GM18867 (cell line): ENCODE measurements at regions not wholly inside any gene's neighbourhood (a gene's known extent, or its start where the extent isn't known, plus 50 kb on each side); places are given as distances from the start of the nearest gene placed in this dataset.

Experiments
- ATAC-seq: cut with Tn5 transposase; IDR thresholded peaks from one replicate; pipeline ENCODE4 v1.9.1; 2021; ENCODE audit warnings: mild to moderate bottlenecking, moderate library complexity; ENCODE audit not compliant: unreplicated experiment

DNA sequence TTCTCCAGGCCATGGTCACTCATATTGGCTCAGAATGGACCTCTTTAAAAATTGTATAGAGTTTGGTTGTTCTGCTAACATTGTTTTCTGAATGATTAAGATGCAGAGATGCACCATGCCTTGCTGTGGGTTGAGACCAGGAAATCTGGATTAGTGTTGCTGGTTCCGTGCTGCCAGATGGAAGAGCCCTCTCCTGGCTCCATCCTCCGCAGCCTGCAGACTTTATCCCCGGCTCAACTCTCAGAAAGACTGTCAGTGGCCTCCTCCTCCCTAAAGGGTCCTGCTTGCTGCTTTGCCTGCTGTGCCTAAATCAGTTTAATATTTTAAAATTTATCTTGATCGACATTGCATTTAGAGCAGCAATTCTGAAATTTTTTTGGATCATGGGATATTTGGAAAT lies 196.7 kb downstream of the TENT4A start:
- ATAC-seq: no peak

DNA sequence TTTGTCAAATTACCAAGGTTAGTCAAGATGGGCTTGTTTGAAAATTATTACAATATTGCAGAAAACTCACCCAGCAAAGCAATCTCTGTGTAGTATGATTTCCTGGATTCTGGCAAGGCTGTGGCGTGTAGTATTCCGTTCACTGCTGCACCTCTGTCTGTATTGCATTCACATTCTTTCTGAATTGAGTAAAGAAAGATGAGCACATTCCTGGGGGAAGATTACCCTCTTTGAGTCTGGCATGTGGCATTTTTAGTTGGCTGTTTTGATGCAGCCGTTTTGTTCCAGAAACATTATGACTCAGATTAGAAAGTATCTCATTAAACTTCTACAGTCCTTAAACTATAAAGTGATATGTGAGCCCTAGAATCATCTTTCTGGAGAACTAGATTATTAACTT lies 197.7 kb downstream of the TENT4A start:
- ATAC-seq: no peak

DNA sequence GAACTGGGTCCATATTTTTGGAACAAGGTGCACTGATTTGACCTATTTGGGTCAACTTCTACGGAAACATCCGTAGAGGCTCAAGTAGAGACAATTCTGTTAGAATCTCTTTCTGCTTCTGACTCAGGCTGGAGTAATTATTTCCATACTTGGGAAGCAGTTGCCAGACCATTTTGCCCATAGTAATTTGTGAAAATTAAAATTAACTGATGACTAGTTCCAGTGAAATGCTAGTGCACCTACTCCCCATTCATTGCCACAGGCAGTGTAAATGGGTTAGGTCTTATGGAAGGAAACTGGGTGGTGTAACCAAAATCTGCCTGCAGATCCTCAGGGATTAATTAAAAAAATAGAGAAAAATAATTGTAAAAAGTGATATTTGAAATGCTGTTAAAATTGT lies 201.1 kb downstream of the TENT4A start:
- no peak for ATAC-seq

DNA sequence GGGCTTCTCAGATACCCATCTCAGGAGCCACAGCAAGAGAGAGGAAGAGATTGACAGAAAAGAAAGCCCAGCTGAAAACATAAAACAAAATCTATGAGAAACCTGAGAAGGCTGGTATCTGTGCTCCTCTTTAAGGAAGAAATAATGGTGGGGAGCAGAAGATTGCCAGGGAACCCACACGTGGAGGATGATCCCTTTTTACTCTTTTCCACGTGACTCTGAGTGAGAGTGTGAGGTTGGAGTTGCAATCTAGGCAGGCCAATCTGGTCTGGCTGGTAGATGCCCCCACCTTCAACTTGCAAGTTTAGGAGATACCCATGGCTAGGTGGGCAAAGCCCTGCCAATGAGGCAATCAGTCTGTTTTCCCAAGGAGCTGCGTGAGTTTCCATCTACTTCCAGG lies 202.3 kb downstream of the TENT4A start:
- ATAC-seq: no peak

DNA sequence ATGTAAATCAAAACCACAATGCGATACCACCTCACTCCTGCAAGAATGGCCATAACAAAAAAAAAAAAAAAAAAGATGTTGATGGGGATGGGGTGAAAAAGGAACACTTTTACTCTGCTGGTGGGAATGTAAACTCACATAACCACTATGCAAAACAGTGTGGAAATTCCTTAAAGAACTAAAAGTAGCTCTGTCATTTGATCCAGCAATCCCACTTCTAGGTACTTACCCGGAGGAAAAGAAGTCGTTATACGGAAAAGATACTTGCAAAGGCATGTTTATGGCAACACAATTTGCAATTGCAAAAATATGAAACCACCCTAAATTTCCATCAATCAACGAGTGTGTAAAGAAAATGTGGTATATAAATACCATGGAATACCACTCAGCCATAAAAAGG lies 205.0 kb downstream of the TENT4A start:
- ATAC-seq: no peak

DNA sequence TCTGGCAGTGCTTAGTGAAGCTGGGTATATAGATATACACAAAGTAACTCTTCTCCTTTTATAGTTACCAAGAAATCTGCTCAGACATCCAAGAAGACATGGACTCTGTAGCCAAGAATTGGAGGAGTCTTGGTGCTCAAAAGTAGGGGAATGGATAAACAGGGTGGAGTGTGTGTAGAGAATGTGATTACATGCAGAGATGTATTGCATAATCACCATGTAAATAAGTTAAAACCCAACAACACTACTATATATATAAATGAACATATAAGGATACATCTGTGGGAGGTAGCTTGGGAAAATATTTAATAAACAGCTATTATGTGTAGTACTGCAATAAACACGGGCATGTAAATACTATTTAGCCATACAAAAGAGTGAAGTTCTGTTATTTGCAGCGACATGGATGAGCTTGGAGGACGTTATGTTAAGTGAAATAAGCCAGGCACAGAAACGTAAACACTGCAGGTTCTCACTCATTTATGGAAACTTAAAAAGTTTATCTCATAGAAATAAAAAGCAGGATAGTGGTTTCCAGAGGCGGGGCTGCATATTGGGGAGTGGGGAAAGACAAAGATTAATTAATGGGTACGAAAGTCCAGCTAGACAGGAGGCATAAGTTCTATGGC lies 207.5 kb downstream of the TENT4A start:
- ATAC-seq: no peak

DNA sequence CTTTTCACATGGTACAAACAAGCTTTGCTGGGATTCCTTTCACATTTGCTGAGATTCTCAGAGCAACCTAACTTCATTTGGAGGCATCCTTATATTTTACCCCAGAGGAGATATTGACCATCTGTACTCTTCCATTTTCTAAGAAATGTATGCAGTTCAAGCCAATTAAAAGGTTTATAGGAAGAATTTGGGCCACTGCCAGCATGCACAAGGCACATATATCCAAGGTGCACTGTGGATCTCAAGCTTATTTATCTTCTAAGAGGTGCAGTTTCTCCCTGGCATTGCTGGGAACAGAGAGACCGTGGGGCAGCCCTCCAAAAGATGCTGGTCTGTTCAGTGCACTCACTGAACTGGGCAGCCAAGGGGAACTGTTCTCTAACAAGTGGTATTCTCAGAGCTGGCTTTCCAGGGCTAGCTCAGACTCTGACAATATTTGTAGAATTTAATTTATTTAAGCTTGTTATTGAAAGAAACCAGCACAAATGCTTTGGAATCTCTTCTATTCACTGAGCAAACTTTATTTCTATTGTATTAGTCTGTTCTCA lies 213.3 kb downstream of the TENT4A start:
- ATAC-seq: no peak

DNA sequence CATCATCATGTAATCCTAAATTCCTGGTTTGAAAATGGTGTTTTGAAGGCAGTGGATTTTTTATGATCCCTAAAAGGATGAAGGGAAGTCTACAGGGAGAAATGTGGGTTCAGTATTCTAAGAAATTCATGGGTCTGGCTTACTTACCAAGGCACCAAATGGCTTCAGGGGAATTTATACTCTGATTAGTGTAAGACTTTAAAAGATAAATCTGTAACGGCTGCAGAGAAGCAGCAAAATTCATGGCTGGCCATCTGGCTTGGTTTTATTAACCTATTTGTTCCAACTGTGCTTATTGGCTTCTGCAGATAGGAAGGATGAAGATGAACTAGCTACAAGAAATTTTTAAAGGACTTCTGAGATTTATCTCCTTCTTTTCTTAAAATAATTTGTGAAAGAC lies 222.8 kb downstream of the TENT4A start:
- ATAC-seq: no peak

DNA sequence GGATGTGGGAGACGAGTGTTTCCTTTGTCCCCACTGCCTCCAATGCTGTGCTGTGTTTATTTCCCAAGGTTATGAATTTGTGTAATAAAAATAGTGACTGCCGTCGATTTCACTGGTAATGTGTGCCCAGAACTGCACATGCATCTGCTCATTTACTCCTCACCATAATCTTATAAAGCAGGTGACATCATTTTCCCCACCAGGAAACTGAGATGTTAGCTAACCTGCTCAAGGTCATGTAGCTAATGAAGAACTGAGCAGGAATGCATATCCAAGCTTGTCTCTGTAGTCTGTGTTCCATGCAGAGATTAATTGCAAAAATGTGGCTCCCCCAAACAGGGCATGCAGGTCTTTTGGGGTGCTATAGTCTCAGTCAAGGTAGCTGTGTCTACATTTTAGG lies 224.4 kb downstream of the TENT4A start:
- ATAC-seq: no peak

DNA sequence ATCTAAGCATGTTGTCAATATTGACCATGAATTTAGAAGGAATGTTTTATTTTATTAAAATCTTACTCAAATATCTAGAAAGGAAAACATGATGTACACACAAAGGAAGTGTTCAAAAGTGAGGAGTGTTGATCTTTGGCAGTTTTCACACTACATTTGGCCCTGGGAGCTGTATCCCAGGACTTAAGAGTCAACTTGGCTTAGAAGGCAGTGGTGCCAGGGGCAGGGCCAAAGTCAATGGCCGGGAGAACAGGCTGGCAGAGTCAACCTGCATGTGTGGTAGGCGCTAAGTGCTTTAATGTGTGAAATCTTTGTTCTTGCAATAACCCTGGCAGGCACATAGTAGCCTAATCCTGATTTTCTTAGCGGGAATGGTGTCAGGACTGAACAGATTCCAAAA lies 228.4 kb downstream of the TENT4A start:
- no peak for ATAC-seq

DNA sequence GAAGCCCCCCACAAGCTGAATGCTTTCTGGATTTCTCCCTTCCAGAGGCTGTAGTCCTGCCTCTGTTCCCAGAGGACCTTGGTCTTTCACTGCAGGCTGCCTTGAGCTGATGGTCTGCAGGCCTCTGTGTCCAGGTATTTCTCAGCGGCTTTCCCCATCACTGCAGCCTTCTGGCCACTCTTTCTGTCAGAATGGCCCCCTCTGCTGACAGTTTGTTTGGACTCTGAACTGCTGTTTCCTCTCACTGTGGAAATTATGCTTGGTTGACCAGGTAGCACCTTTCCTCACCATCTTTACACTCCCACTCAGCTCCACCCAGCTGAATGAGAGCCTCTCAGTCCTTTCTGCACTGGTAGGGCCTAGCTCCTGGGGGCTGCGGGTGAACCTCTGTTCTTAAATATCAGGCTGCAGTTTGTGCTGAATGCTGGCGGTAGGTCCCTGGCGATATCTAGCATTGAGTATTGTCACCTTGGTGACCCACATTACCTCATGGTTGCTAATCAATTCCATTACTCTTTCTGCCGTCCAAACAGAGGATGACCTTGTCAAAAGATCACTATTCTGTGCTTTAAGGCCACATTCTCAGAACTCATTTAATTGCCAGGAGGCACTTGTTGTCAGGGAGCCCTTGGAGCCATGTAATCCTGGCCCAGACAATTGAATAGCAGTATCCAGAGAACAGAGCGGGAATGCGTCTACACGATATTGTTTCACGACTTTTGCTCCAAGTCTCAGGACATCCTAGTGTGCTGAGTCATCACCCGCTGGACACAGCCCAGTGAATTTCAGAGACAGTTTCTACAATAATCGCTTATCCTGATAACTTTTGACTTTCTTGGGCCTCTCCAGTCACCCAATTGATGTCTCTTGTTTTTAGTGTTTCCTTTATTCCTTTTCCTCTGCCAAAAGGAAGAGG lies 230.2 kb downstream of the TENT4A start:
- no peak for ATAC-seq

DNA sequence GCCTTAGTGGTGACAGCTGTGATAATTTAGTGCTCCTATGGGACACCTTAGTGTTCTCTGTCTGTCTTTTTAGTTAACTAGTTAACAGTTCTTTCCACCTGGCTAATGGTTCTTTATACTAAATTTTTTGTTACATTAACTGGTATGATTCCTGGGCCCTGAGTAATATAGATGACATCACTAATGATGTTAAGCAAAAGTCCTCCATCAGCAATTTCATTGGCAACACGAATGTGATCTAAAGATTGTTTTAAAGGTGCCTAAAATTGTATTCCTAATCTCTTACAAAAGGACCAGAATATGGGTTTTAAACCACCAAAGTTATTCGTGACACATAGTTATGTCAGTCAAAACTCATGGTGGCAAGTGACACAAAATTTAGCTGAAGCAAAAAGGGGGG lies 235.3 kb downstream of the TENT4A start:
- ATAC-seq: no peak

DNA sequence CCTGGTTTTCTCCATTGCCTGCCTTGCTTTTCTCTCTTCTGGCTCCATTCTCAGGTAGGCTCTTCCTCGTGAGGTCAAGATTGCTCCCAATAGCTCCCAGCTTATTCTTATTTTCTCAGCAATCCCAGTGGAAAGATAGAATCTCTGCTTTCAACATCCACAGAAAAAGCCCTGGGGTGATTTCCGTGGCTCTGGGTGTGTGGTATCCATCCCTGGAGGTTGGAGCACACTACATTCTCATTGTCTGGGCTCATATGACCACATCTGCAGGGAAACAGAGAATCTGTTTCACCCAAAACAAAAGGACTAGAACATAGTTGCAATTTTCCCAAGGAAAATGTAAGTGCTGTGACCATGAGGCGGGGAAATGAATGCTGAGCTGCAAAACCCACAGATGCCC lies 236.0 kb downstream of the TENT4A start:
- no peak for ATAC-seq

DNA sequence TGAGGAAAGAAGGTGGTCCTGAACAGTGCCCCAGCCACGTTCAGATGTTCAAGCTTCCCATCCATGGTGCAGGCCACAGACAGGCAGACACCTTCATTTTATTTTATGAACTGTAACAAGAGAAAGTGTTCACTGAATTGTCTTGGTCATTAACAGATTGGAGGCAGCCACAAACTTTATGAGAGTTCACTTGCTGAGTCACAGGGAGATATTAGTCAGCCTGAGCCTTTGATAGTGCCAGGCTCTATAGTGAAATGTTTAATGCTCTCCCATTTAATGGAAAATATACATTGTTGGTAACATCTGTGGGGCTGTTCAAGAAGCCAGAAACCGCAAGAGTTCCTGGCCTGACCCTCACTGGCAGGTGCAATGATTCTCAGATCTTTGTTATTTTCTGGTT lies 237.0 kb downstream of the TENT4A start:
- ATAC-seq: no peak

DNA sequence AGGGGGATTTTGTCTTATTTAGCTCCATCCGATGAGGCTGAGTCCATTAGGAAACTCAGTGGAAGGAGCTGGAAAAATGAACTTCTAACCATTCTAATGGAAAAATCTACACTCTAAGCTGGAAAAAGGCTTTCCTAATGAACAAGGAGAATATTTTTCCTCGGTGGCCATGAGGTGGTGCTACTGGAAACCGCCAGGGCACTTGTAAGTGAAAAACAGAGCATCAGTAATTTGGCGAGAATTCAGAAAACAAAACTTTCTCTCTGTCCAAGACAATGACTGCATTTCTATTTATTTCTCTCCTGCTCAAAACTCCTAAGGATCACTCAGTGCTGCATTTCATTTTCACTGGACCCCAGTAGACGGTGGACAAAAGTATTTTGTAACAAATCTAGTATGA lies 237.6 kb downstream of the TENT4A start:
- no peak for ATAC-seq

DNA sequence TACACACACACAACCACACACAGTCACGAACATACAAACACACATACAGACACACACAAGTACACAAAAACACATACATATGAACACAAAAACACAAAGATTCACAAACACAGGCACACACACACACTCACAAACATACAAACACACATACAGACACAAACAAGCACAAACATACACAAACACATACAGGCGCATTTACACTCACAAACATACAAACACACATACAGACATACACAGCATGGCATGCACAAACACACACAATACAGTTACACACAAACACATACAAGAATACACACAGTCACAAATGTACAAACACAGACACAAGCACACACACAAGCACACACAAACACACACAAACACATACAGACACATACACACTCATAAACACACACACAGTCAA lies 247.9 kb downstream of the TENT4A start:
- ATAC-seq: no peak

DNA sequence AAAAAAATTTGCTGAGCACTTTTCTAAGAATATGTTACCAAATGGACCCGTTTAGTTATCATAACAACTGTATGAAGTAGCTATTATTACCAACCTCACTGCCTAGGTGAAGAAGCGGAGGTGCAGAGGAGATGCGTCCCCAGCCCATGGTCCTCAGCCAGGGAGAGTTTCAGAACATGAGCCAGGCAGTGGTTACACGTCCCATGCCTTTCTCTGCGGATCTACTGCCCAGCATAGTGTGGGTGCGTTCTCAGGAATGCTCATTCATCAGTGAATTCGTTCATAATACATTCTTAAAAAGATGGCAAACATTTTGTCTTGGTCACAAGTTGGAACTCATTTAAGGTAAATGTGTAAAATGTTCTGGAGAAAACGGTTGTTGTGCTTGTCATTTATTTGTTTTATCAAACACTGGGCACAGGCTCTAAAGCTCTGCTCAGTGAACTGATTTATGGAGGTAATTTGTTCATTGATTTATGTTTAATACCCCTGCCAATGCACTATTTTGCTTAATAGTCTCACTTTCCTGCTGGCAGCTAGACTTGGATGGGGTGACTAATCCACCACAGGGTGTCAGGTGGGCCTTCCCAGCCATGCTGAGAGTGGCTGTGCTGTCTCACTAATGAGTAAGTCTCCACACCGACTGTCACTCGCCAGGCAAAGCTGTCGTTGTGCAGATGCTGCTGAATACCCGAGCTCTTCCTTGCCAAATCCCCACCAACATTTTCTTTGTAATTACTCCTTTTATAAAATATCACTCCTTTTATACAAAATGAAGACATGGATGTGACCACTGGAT lies 248.8 kb downstream of the TENT4A start:
- ATAC-seq: no peak

DNA sequence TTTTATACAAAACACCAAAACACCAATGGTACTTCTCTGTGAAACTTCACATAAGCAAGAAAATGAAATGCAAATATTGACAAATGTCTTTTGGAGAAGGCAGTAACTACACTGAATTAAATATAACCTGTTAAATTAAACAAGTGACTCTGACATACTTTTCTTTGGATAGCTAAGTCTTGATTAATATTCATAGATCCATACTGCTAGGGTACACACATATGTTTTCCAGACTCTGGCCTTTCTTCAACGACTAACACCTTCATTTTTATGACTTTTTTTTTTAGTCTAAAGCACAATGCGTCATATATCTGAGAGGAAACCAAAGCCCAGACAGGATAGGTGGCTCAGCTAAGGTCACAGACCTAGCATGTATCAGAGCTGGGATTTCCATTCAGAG lies 263.7 kb downstream of the TENT4A start:
- ATAC-seq: no peak

DNA sequence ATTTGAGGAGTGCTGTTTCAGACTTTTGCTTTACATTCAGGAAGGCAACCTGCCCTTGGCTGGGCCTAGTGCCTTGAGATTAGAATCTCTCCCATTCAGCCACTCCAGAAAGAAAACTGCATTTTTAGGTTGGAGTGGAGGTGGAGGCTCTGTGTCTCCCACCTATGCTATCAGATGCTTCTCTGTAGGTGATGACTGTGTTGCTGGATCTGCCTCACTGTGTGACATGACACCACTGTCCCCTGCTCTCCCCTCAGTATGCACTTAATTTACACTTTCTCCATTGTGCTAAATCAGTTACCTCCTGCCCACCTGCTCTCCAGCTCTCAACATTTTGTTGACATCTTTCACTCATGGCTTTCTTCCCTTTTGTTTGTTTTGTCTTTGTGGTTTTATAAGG lies 265.8 kb downstream of the TENT4A start:
- no peak for ATAC-seq

DNA sequence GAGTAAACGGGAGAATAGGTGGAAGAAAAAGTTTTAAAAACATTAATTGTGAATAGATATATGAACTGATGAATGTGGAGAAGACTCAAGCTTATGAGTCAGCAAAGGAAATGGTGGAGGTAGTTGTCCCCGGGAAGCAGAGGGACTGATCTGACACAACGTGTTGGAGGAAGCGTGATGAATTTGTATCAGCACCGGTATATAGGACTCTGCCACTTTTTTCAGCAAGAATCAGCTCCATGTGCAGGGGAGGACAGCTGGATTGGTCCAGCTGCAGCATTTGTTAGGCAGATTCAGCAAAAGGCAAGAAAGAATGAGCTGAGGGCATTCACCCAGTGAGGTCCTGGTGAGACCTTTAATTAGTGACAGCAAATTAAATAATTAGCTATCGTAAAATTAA lies 276.0 kb downstream of the TENT4A start:
- no peak for ATAC-seq

DNA sequence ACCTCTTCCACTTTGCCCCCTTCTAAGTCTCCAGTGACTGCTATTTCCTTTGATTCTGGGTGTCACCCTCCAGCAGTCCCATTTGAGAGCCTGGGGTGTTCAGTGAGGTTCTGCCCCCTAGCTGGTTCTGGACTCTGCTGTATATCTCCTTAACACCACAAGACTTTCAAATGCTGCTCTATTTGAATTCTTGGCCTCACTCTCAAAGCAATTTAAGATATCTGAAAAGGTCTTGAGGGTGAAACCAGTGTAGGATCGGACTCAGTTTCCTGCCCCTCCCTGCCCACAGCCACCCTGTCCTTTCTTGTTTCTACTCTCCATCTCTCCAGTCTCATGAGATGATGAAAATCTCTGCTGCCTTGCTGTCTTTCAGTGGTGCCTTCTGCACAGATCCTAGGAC lies 280.9 kb downstream of the TENT4A start:
- ATAC-seq: no peak

DNA sequence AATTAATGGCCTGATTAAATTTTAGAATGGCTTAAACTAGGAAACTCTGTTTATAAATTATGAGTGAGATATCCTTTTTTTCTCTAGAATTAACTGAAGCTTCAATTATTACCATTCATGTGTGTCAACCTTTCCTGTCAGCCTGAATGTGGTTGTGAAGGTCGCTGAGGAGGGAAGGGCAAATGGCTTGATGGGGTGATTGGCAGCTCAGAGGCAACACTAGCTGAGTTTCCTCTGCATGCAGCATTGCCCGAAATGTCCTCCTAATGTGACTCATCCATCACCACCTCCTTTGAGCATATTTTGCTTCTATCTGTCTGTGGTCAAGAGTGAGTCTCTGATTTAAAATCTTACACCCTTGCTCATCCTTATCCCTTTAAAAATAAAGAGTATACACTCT lies 281.9 kb downstream of the TENT4A start:
- ATAC-seq: no peak
